Gastrocnemius medialis (tissue), 4 donors: ENCODE measurements at regions not wholly inside any gene's neighbourhood (a gene's known extent, or its start where the extent isn't known, plus 50 kb on each side); places are given as distances from the start of the nearest gene placed in this dataset.

ENCODE experiments used
- POLR2A ChIP-seq, 2 donors: fragments of 450-650 bp; IDR thresholded peaks; one replicate each; pipeline ENCODE4 v1.6.1; 2017; ENCODE audit warnings: antibody characterized with exemption in 2 of 2, mild to moderate bottlenecking in 2 of 2, moderate library complexity in 2 of 2
- TF ChIP-seq, protein P1 (sequence below), 5 experiments: fragments of 450-650 bp in 3 of 5; fragments of 200-600 bp in 2 of 5; sonication (generic) in 2 of 5; IDR thresholded peaks in 4 of 5; conservative IDR thresholded peaks in 1 of 5; 1 replicate in 4 of 5; 2 replicates in 1 of 5; pipeline ENCODE4 v1.5.1; 2016 to 2019; ENCODE audit warnings: antibody characterized with exemption in 5 of 5, mild to moderate bottlenecking in 3 of 5, moderate library complexity in 3 of 5

DNA sequence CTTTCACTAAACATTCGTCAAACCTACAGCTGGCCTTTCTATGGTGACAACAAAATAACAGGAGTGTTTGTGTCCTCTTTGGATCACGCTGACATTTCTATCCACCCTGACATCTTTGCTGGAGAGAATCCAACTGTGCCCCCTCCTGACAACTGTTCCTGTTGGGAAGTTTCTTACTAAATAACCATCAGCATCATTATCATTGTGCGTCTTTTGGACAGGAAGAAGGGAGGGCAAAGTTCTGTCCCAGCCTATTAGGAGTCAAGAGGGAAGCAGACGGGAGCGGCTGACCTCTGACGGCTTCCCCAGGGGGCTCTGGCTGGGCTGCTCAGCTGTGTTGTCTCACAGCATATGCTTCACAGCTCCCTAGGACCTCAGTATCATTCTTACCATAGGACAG lies 195.9 kb upstream of the SULF2 start:
- TF ChIP-seq POLR2A (IDR thresholded peaks at IDR 0.05) = no peak
- TF ChIP-seq, protein P1, sequence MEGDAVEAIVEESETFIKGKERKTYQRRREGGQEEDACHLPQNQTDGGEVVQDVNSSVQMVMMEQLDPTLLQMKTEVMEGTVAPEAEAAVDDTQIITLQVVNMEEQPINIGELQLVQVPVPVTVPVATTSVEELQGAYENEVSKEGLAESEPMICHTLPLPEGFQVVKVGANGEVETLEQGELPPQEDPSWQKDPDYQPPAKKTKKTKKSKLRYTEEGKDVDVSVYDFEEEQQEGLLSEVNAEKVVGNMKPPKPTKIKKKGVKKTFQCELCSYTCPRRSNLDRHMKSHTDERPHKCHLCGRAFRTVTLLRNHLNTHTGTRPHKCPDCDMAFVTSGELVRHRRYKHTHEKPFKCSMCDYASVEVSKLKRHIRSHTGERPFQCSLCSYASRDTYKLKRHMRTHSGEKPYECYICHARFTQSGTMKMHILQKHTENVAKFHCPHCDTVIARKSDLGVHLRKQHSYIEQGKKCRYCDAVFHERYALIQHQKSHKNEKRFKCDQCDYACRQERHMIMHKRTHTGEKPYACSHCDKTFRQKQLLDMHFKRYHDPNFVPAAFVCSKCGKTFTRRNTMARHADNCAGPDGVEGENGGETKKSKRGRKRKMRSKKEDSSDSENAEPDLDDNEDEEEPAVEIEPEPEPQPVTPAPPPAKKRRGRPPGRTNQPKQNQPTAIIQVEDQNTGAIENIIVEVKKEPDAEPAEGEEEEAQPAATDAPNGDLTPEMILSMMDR (IDR thresholded peaks at IDR 0.05 in 4 of 5, conservative IDR thresholded peaks at IDR 0.05 in 1 of 5) = no peak
